ENCODE measurements at regions not wholly inside any gene's neighbourhood (a gene's known extent, or its start where the extent isn't known, plus 50 kb on each side); places are given as distances from the start of the nearest gene placed in this dataset.

DNA sequence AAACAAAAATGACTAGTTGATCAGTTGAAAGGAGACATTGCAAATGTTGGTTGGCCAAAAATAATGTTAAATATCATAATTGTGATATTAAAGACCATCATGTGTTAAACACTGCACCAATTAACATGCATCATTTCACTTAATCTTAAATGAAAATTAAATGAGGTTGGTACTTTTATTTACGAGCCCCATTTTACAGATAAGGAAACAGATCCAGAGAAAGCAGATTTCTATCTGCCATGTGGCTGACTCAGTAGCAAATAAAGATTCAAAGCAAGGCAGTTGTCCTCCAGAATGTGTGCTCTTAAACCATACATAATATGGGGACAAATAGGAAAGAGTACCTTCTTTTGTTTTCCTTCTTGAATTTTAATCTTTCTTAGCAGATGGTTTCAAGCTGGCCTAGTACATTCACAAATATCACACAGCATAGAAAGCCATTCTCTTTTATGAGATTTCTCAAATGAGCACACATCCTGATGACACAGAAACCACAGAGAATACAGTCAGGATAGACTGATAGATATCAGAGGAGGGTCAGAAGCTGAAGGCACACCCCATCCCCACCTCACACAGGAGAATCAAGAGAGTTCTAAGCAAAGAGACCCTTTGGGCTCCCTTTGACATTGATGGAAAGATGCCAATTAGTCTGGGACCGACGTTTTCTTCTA is 647.9 kb upstream of the CAMK1G start:
- no peak for DNase-seq
- Histone ChIP-seq H3K4me3 (no peak overlapping the region), H3K27me3 (no peaks in the 10 kb centered on the region), H3K27ac (no peak overlapping the region), H3K36me3 (no peaks in the 10 kb centered on the region), H3K9me3 (no peaks in the 10 kb centered on the region), H3K4me1 (peaks cover 0 to 2% (median 0%) of the 10 kb centered on the region in 9 donors)
- no peak for ATAC-seq
- no peak for TF ChIP-seq CTCF (IDR thresholded peaks at IDR 0.05)
- intact Hi-C loops (cut with DNase I): no loop called here
- WGBS, 2 donors: 63 to 66% methylated on average over 3 of the region's 3 CpGs

- ATAC-seq (no peak), DNase-seq (no peak)
- no peak overlapping the region for H3K4me3 ChIP-seq
- no peaks in the 10 kb centered on the region for H3K27me3 ChIP-seq
- H3K27ac ChIP-seq: no peak overlapping the region
- intact Hi-C loops (cut with DNase I): no loop called here
- H3K9me3 ChIP-seq: no peaks in the 10 kb centered on the region
- no peak for TF ChIP-seq CTCF (IDR thresholded peaks at IDR 0.05)
- no peaks in the 10 kb centered on the region for H3K36me3 ChIP-seq
- H3K4me1 ChIP-seq: peaks cover 0 to 22% (median 0%) of the 10 kb centered on the region in 9 donors
- 13 to 15% methylated on average over 1 of the region's 1 CpG for WGBS, 2 donors
Observed at GRCh38 chr1:208939537-208940085, 643.9 kb upstream of the CAMK1G start.

- Histone ChIP-seq H3K4me1 (peaks cover 0 to 38% (median 6%) of the 10 kb centered on the region in 9 donors), H3K36me3 (no peaks in the 10 kb centered on the region), H3K4me3 (no peak overlapping the region), H3K9me3 (no peaks in the 10 kb centered on the region), H3K27ac (peak overlapping the region in 2 of 10 donors; percentile 3 to 11), H3K27me3 (no peaks in the 10 kb centered on the region)
- ATAC-seq (peak in 2 of 8 donors; percentile 29 to 42), DNase-seq (no peak)
- no peak for TF ChIP-seq CTCF (IDR thresholded peaks at IDR 0.05)
- intact Hi-C loops (cut with DNase I): no loop called here
- 93 to 96% methylated on average over 1 of the region's 1 CpG for WGBS, 2 donors
Observed at GRCh38 chr1:208942394-208943130, 641.0 kb upstream of the CAMK1G start.

DNA sequence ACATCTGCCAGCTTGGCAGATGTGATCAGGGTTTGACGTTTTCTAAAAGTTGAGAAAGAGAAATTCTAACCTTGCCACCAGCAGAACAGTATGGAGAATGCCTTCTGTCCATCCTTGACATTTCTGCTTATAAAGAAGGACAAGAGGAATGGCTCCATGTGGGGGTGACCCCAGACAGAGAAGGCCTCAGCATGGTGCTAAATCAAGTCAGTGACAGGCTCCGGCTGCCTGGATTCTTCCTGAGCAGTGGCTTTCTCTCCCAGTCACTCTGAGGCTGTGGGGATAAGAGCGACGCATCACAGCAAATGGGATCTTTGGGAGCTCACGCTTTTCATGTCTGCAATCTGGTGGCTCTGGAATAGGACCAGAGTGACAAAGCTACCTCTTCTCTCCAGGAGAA is 640.2 kb upstream of the CAMK1G start:
- Histone ChIP-seq H3K27ac (peak overlapping the region in 3 of 10 donors; percentile 11 to 73 (median 17)), H3K4me3 (no peak overlapping the region), H3K36me3 (no peaks in the 10 kb centered on the region), H3K9me3 (no peaks in the 10 kb centered on the region), H3K4me1 (peaks cover 0 to 38% (median 6%) of the 10 kb centered on the region in 9 donors), H3K27me3 (no peaks in the 10 kb centered on the region)
- intact Hi-C loops (cut with DNase I): no loop called here
- DNase-seq: no peak
- TF ChIP-seq CTCF (IDR thresholded peaks at IDR 0.05): no peak
- ATAC-seq: no peak
- WGBS, 2 donors: 95 to 97% methylated on average over 5 of the region's 5 CpGs

All from heart right ventricle (tissue), 16 donors.